Sigmoid colon (tissue), 6 donors: ENCODE measurements at regions not wholly inside any gene's neighbourhood (a gene's known extent, or its start where the extent isn't known, plus 50 kb on each side); places are given as distances from the start of the nearest gene placed in this dataset.

ENCODE experiments used
- DNase-seq: peaks from one replicate; pipeline ENCODE4 v3.0.0-alpha.2; 2019
- H3K27ac ChIP-seq, 4 donors: fragments of 200-600 bp; sonication (generic); one replicate each; pipeline ENCODE4 v1.5.1; 2016 to 2019; ENCODE audit warnings: mild to moderate bottlenecking in 1 of 4
- H3K27me3 ChIP-seq, 3 donors: fragments of 200-600 bp; sonication (generic); one replicate each; pipeline ENCODE4 v1.5.1; 2019; ENCODE audit warnings: mild to moderate bottlenecking in 1 of 3
- H3K36me3 ChIP-seq, 4 donors: fragments of 200-600 bp; sonication (generic); one replicate each; pipeline ENCODE4 v1.5.1; 2016 to 2019
- H3K4me1 ChIP-seq, 4 donors: fragments of 200-600 bp; sonication (generic); one replicate each; pipeline ENCODE4 v1.5.1; 2017 to 2019
- H3K4me3 ChIP-seq, 4 donors: fragments of 200-600 bp; sonication (generic); one replicate each; pipeline ENCODE4 v1.5.1; 2017 to 2019; ENCODE audit warnings: mild to moderate bottlenecking in 2 of 4, moderate library complexity in 1 of 4
- H3K9me3 ChIP-seq, 4 donors: fragments of 200-600 bp in 3 of 4; sonication (generic) in 3 of 4; one replicate each; pipeline versions ENCODE4 v1.5.1 to v1.6.1; 2013 to 2019
- EP300 ChIP-seq, 4 donors: sonication (generic); formaldehyde crosslinking; IDR thresholded peaks; one replicate each; pipeline ENCODE4 v1.6.1; 2017; ENCODE audit warnings: antibody characterized with exemption in 4 of 4
- POLR2A ChIP-seq, 2 donors: fragments of 450-650 bp; IDR thresholded peaks; one replicate each; pipeline ENCODE4 v1.6.1; 2016; ENCODE audit warnings: antibody characterized with exemption in 2 of 2, mild to moderate bottlenecking in 2 of 2, moderate library complexity in 2 of 2
- POLR2AphosphoS5 ChIP-seq, 4 donors: sonication (generic); formaldehyde crosslinking; IDR thresholded peaks; one replicate each; pipeline ENCODE4 v1.6.1; 2017; ENCODE audit warnings: antibody characterized with exemption in 4 of 4
- WGBS, 2 donors: extraction: QIAGEN DNeasy Blood & Tissue Kit; methylation state at CpG; one replicate each; pipeline ENCODE4 v1.1.7; 2013; 5-methylcytosine and 5-hydroxymethylcytosine counted together
- intact Hi-C: fragments of 100-400 bp; cut with DNase I; formaldehyde crosslinking; loops from one replicate; pipeline ENCODE4 v1.15.1; 2023
- TF ChIP-seq, protein P1 (sequence below), 4 experiments: fragments of 450-650 bp in 3 of 4; fragments of 200-600 bp in 1 of 4; IDR thresholded peaks; one replicate each; pipeline ENCODE4 v1.5.1; 2016 to 2019; ENCODE audit warnings: antibody characterized with exemption in 4 of 4, mild to moderate bottlenecking in 3 of 4, moderate library complexity in 2 of 4
- donor health status: healthy with polysubstance abuse.
- donor health status: healthy.

DNA sequence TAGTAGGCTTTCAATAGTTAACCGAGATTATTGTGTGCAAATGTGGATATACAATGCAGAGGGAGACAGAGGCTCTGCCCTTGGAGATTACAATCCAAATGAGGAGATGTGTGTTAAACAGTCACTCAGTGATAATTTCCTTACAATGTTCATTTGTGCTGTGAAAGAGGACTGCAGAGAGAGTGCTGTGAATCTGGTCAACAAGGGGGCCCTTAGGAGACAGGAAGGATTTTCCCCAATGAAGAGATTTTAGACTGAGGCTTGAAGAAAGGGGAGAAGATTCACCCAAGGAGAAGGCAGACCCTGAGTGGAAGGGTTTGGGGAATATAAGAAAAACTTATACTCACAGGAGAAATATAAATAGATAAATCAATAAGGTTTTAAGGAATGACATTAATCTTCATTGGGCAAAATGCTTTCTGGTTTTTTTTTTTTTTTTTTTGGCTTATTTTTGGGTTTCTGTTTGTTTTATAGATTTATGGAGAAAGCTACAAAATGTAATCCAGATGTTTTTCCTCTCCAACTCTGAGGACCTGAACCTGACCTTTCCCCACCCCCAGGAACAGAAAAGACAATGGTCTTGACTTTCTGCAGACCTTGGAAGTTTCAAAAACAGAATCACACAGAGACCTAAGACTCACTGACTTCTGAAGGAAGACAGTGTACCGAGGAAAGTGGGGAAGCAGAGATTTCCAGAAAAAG, 151.3 kb upstream of the SERPINE2 start:
- Histone ChIP-seq H3K36me3 (no peaks in the 10 kb centered on the region), H3K27me3 (no peaks in the 10 kb centered on the region), H3K9me3 (peaks cover 0 to 2% (median 0%) of the 10 kb centered on the region in 4 donors), H3K4me1 (no peaks in the 10 kb centered on the region), H3K27ac (no peak overlapping the region), H3K4me3 (no peak overlapping the region)
- WGBS, 2 donors, result 79% methylated on average over 2 of the region's 2 CpGs
- DNase-seq, result no peak
- TF ChIP-seq POLR2AphosphoS5 (IDR thresholded peaks at IDR 0.05) (no peak), EP300 (IDR thresholded peaks at IDR 0.05) (no peak), POLR2A (IDR thresholded peaks at IDR 0.05) (no peak)
- TF ChIP-seq, protein P1, sequence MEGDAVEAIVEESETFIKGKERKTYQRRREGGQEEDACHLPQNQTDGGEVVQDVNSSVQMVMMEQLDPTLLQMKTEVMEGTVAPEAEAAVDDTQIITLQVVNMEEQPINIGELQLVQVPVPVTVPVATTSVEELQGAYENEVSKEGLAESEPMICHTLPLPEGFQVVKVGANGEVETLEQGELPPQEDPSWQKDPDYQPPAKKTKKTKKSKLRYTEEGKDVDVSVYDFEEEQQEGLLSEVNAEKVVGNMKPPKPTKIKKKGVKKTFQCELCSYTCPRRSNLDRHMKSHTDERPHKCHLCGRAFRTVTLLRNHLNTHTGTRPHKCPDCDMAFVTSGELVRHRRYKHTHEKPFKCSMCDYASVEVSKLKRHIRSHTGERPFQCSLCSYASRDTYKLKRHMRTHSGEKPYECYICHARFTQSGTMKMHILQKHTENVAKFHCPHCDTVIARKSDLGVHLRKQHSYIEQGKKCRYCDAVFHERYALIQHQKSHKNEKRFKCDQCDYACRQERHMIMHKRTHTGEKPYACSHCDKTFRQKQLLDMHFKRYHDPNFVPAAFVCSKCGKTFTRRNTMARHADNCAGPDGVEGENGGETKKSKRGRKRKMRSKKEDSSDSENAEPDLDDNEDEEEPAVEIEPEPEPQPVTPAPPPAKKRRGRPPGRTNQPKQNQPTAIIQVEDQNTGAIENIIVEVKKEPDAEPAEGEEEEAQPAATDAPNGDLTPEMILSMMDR (IDR thresholded peaks at IDR 0.05), result no peak
- intact Hi-C loops, result no loop called here

DNA sequence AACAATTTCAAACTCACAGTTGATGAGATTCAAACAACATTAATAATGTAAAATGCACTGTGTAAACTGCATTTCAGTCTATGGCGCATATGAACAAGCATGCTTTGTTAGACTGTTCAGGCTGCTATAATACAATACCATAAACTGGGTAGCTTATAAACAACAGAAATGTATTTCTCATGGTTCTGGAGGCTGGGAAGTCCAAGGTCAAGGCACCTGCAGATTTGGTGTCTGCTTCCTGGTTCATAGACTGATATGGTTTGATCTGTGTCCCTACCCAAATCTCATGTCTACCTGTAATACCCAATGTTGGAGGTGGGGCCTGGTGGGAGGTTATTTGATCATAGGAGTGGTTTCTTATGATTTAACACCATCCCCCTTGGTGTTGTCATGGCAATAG, 148.1 kb upstream of the SERPINE2 start:
- Histone ChIP-seq H3K9me3 (no peaks in the 10 kb centered on the region), H3K36me3 (no peaks in the 10 kb centered on the region), H3K27ac (no peak overlapping the region), H3K4me3 (no peak overlapping the region), H3K27me3 (no peaks in the 10 kb centered on the region), H3K4me1 (no peaks in the 10 kb centered on the region)
- WGBS, 2 donors, result 93 to 98% methylated on average over 1 of the region's 1 CpG
- intact Hi-C loops, result no loop called here
- DNase-seq, result no peak
- TF ChIP-seq POLR2AphosphoS5 (IDR thresholded peaks at IDR 0.05), result no peak
- TF ChIP-seq EP300 (IDR thresholded peaks at IDR 0.05), result no peak
- TF ChIP-seq, protein P1 (IDR thresholded peaks at IDR 0.05), result no peak
- no peak for TF ChIP-seq POLR2A (IDR thresholded peaks at IDR 0.05)

DNA sequence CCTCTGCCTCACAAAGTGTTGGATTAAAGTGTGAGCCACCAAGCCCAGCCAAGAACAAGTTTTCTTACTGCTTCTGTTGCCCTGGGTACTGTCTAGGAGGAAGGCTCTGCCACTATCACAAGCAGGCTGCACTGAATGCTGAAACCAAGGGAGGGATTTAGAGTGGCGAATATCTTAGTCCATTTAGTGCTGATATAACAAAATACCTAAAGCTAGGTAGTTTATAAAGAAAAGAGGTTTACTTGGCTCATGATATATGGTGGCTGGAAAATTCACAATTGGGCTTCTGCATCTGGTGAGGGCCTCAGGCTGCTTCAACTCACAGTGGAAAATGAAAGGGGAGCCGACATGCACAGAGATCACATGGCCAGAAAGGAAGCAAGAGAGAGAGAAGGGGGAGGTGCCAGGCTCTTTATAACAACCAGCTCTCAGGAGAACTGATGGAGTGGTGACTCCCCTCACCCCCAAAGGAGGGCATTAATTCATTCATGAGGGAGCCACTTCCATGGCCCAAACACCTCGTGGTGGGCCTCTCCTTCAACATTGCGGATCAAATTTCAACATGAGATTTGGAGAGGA, 146.0 kb upstream of the SERPINE2 start:
- intact Hi-C loops, result no loop called here
- Histone ChIP-seq H3K27ac (no peak overlapping the region), H3K27me3 (no peaks in the 10 kb centered on the region), H3K4me3 (no peak overlapping the region), H3K9me3 (peaks cover 0 to 3% (median 0%) of the 10 kb centered on the region in 4 donors), H3K36me3 (no peaks in the 10 kb centered on the region), H3K4me1 (no peaks in the 10 kb centered on the region)
- no peak for DNase-seq
- 76 to 83% methylated on average over 4 of the region's 4 CpGs for WGBS, 2 donors
- TF ChIP-seq POLR2AphosphoS5 (IDR thresholded peaks at IDR 0.05) (no peak), POLR2A (IDR thresholded peaks at IDR 0.05) (no peak), EP300 (IDR thresholded peaks at IDR 0.05) (no peak)
- TF ChIP-seq, protein P1 (IDR thresholded peaks at IDR 0.05), result no peak

DNA sequence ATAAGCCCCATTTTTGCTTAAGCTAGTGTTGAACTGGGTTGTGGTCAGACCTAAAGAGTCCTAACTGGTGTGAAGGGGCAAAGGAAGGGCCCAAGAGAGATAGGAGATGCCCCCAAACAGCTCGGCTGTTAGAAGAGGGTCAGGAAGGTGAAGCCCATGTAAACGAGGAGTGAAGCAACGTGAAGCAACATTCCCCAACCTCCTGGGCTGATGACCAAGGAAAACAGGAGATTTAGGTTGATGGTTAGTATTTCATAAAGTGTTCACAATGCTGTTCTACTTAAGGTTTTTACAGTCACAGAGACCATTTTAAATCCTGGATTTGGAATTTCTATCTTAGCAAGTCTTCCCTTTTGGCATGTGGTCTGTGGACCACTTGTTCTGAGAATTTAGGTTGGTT, 144.0 kb upstream of the SERPINE2 start:
- peaks cover 0 to 3% (median 0%) of the 10 kb centered on the region in 4 donors for H3K9me3 ChIP-seq
- no peaks in the 10 kb centered on the region for H3K4me1 ChIP-seq
- no peak overlapping the region for H3K27ac ChIP-seq
- intact Hi-C loops, result no loop called here
- no peak for DNase-seq
- TF ChIP-seq POLR2AphosphoS5 (IDR thresholded peaks at IDR 0.05) (no peak), EP300 (IDR thresholded peaks at IDR 0.05) (no peak), POLR2A (IDR thresholded peaks at IDR 0.05) (no peak)
- TF ChIP-seq, protein P1 (IDR thresholded peaks at IDR 0.05), result no peak
- H3K4me3 ChIP-seq, result no peak overlapping the region
- no peaks in the 10 kb centered on the region for H3K36me3 ChIP-seq
- 81 to 83% methylated on average over 3 of the region's 3 CpGs for WGBS, 2 donors
- H3K27me3 ChIP-seq, result no peaks in the 10 kb centered on the region
